GM12878 (cell line): ENCODE measurements at regions not wholly inside any gene's neighbourhood (a gene's known extent, or its start where the extent isn't known, plus 50 kb on each side); places are given as distances from the start of the nearest gene placed in this dataset.

Source experiments
- ATAC-seq: fragments of 200-7000 bp; cut with Tn5 transposase; 3 replicates; pipeline ENCODE4 v1.9.1; 2020; ENCODE audit warnings: mild to moderate bottlenecking, moderate library complexity
- BruUV-seq: library from RNA; stranded (reverse); fragments of 400-500 nt; replicated peaks from 2 replicates; lab custom pipeline; 2021; lab: Mats Ljungman, UMichigan
- CTCF ChIA-PET: fragments of 300-600 bp; sonication (Branson Sonifier 250); formaldehyde crosslinking; extraction: SDS; loops from one replicate; lab custom pipeline; 2021; ENCODE audit warnings: inconsistent platforms; lab: Yijun Ruan, JAX
- POLR2A ChIA-PET: fragments of 350-600 bp; formaldehyde crosslinking; extraction: SDS; loops from one replicate; lab custom pipeline; 2021; ENCODE audit warnings: inconsistent platforms; lab: Charles Lee
- RAD21 ChIA-PET: fragments of 300-600 bp; sonication (Branson Sonifier 250); formaldehyde crosslinking; loops from one replicate; lab custom pipeline; 2023; ENCODE audit warnings: antibody characterized with exemption; ENCODE audit not compliant: unreplicated experiment; lab: Charles Lee
- SMC1A ChIA-PET: fragments of 300-600 bp; sonication (Branson Sonifier 250); formaldehyde crosslinking; loops from one replicate; lab custom pipeline; 2023; ENCODE audit not compliant: unreplicated experiment, uncharacterized antibody; lab: Charles Lee
- DNase-seq: peaks from one replicate; pipeline ENCODE4 v3.0.0-alpha.2; 2011; ENCODE audit warnings: low read depth, low spot score
- FAIRE-seq: peaks from 3 replicates; lab custom pipeline; 2011; peaks lifted over from hg19 to GRCh38; lab: Jason Lieb, UNC
- H2AFZ ChIP-seq: 2 replicates; pipeline ENCODE4 v1.6.0; 2011; ENCODE audit warnings: low read depth, low read length, control low read depth; ENCODE audit not compliant: control insufficient read depth
- H3K27ac ChIP-seq: 2 replicates; pipeline ENCODE4 v1.5.1; 2011; ENCODE audit warnings: control low read depth; ENCODE audit not compliant: control insufficient read depth, insufficient read depth
- H3K27me3 ChIP-seq, 2 experiments: replicated peaks in 1 of 2; 2 replicates each; pipeline versions ENCODE4 v1.6.0 to v1.6.1; 2011; ENCODE audit warnings: low read length in 1 of 2; ENCODE audit not compliant: control insufficient read depth in 2 of 2, insufficient read depth in 2 of 2
- H3K36me3 ChIP-seq, 2 experiments: 2 replicates each; pipeline ENCODE4 v1.5.1; 2011; ENCODE audit warnings: low read length in 1 of 2; ENCODE audit not compliant: control insufficient read depth in 2 of 2, insufficient read depth in 2 of 2
- H3K4me1 ChIP-seq: 2 replicates; pipeline ENCODE4 v1.6.1; 2011; ENCODE audit warnings: mild to moderate bottlenecking, low read length, moderate library complexity, mixed read lengths; ENCODE audit not compliant: control insufficient read depth, insufficient read depth
- H3K4me2 ChIP-seq: 2 replicates; pipeline ENCODE4 v1.6.0; 2011; ENCODE audit warnings: control low read depth; ENCODE audit not compliant: control insufficient read depth, insufficient read depth
- H3K4me3 ChIP-seq: fragments of 200-600 bp; sonication (generic); 2 replicates; pipeline ENCODE4 v1.5.1; 2016
- H3K79me2 ChIP-seq: 2 replicates; pipeline ENCODE4 v1.6.0; 2011; ENCODE audit warnings: low read length; ENCODE audit not compliant: control insufficient read depth, insufficient read depth
- H3K9ac ChIP-seq: 2 replicates; pipeline ENCODE4 v1.8.0; 2011; ENCODE audit warnings: low read length, control low read depth, mixed read lengths; ENCODE audit not compliant: control insufficient read depth, insufficient read depth
- H3K9me3 ChIP-seq: replicated peaks from 3 replicates; pipeline ENCODE4 v1.5.1; 2011; ENCODE audit warnings: mild to moderate bottlenecking, low read length; ENCODE audit not compliant: control insufficient read depth, insufficient read depth
- H4K20me1 ChIP-seq: 2 replicates; pipeline ENCODE4 v1.6.0; 2011; ENCODE audit not compliant: control insufficient read depth, insufficient read depth
- ATF2 ChIP-seq: IDR thresholded peaks from 2 replicates; pipeline ENCODE4 v1.6.1; 2012; ENCODE audit warnings: low read length, inconsistent platforms
- BCL11A ChIP-seq: IDR thresholded peaks from 2 replicates; pipeline ENCODE4 v1.6.1; 2011; ENCODE audit warnings: low read depth, low read length
- DPF2 ChIP-seq: fragments of 450-650 bp; IDR thresholded peaks from 2 replicates; pipeline ENCODE4 v1.6.1; 2017; ENCODE audit warnings: mild to moderate bottlenecking
- EP300 ChIP-seq, 2 experiments: fragments of 150-350 bp in 1 of 2; IDR thresholded peaks; 2 replicates each; pipeline ENCODE4 v1.6.1; 2011 to 2012; ENCODE audit warnings: low read depth in 2 of 2, low read length in 2 of 2, borderline replicate concordance in 1 of 2, improper control_type of control experiment in 1 of 2, inconsistent platforms in 1 of 2; ENCODE audit not compliant: control insufficient read depth in 1 of 2
- NFXL1 ChIP-seq: fragments of 450-650 bp; IDR thresholded peaks from 2 replicates; pipeline ENCODE4 v1.6.1; 2017; ENCODE audit warnings: antibody characterized with exemption, mild to moderate bottlenecking, borderline replicate concordance
- PAX8 ChIP-seq: fragments of 450-650 bp; IDR thresholded peaks from 2 replicates; pipeline ENCODE4 v1.6.1; 2017; ENCODE audit warnings: mild to moderate bottlenecking, moderate library complexity
- PBX3 ChIP-seq: IDR thresholded peaks from 2 replicates; pipeline ENCODE4 v1.6.1; 2011; ENCODE audit warnings: mild to moderate bottlenecking, low read depth, low read length, moderate library complexity; ENCODE audit not compliant: insufficient replicate concordance
- REST ChIP-seq: IDR thresholded peaks from 2 replicates; pipeline ENCODE4 v1.6.1; 2012; ENCODE audit warnings: mild to moderate bottlenecking, low read depth, low read length
- TBL1XR1 ChIP-seq: IDR thresholded peaks from 2 replicates; pipeline ENCODE4 v1.6.1; 2012; ENCODE audit warnings: low read depth, low read length, improper control_type of control experiment
- ZNF622 ChIP-seq: fragments of 450-650 bp; IDR thresholded peaks from 2 replicates; pipeline ENCODE4 v1.6.1; 2017; ENCODE audit warnings: mild to moderate bottlenecking, inconsistent platforms
- ZSCAN29 ChIP-seq: fragments of 450-650 bp; IDR thresholded peaks from 2 replicates; pipeline ENCODE4 v1.6.1; 2017; ENCODE audit warnings: mild to moderate bottlenecking, moderate library complexity
- WGBS: methylation state at CpG from one replicate; pipeline ENCODE4 v1.1.6; 2016; ENCODE audit warnings: low lambda C conversion rate; ENCODE audit not compliant: insufficient replicate concordance, insufficient coverage; ENCODE audit errors: missing lambda C conversion rate; 5-methylcytosine and 5-hydroxymethylcytosine counted together
- in situ Hi-C: fragments of 300-500 bp; cut with MboI; formaldehyde crosslinking; loops from 9 replicates; pipeline ENCODE4 v1.14.3; 2018; ENCODE audit warnings: mixed read lengths
- intact Hi-C: fragments of 100-400 bp; cut with micrococcal nuclease; formaldehyde crosslinking; loops from one replicate; pipeline ENCODE4 v1.14.2; 2022; ENCODE audit not compliant: unreplicated experiment

- no peak for DNase-seq
- RAD21 ChIA-PET: no interaction called here
- Histone ChIP-seq H4K20me1 (no peaks in the 10 kb centered on the region), H3K27ac (no peak overlapping the region), H3K4me3 (no peak overlapping the region), H3K79me2 (no peaks in the 10 kb centered on the region)
- WGBS: 27% methylated on average over 7 of the region's 7 CpGs
- in situ Hi-C loops (no loop called here), intact Hi-C loops (no loop called here)
- CTCF ChIA-PET: no interaction called here
- SMC1A ChIA-PET: no interaction called here
- no peak for TF ChIP-seq DPF2
- TF ChIP-seq, all 136 proteins: peak for 0
- ATAC-seq (no peak), FAIRE-seq (no peak)
- Histone ChIP-seq H3K4me1 (no peaks in the 10 kb centered on the region), H3K9me3 (no peaks in the 10 kb centered on the region), H3K27me3 (no peaks in the 10 kb centered on the region), H2AFZ (no peak overlapping the region), H3K36me3 (no peaks in the 10 kb centered on the region), H3K9ac (no peak overlapping the region), H3K4me2 (no peak overlapping the region)
- no TSS peak for BruUV-seq
- POLR2A ChIA-PET: no interaction called here
These were observed 904.1 kb upstream of the EPHA5 start for GRCh38 chr4:66574145-66574978.

GRCh38 chr4:66572949-66573348, 902.7 kb upstream of the EPHA5 start:
- H3K36me3 ChIP-seq: no peaks in the 10 kb centered on the region
- no TSS peak for BruUV-seq
- ChIA-PET RAD21 (no interaction called here), SMC1A (interaction anchor here (0.6 kb wide), 1 partner anchor 1290 kb away, joined by 3 read pairs; no protein-coding TSS in a partner anchor), POLR2A (no interaction called here), CTCF (no interaction called here)
- no peaks in the 10 kb centered on the region for H3K27me3 ChIP-seq
- intact Hi-C loops: no loop called here
- in situ Hi-C loops: no loop called here
- H3K4me2 ChIP-seq: no peak overlapping the region
- H2AFZ ChIP-seq: no peak overlapping the region
- no peaks in the 10 kb centered on the region for H3K4me1 ChIP-seq
- no peak overlapping the region for H3K27ac ChIP-seq
- H3K9ac ChIP-seq: no peak overlapping the region
- 11% methylated on average over 2 of the region's 2 CpGs for WGBS
- H3K4me3 ChIP-seq: no peak overlapping the region
- ATAC-seq (no peak), DNase-seq (no peak), FAIRE-seq (no peak)
- H3K79me2 ChIP-seq: no peaks in the 10 kb centered on the region
- no peaks in the 10 kb centered on the region for H3K9me3 ChIP-seq
- H4K20me1 ChIP-seq: no peaks in the 10 kb centered on the region
- TF ChIP-seq ZNF622 (no peak), REST (no peak), PAX8 (no peak), PBX3 (no peak), ZSCAN29 (no peak), BCL11A (no peak), NFXL1 (no peak), TBL1XR1 (no peak), EP300 (IDR thresholded peaks at IDR 0.05; ENCODE audit: borderline replicate concordance in 1 of 2, control insufficient read depth in 1 of 2, low read depth in 2 of 2, low read length in 2 of 2) (no peak), ATF2 (no peak)
